GM21737 (cell line): ENCODE measurements at regions not wholly inside any gene's neighbourhood (a gene's known extent, or its start where the extent isn't known, plus 50 kb on each side); places are given as distances from the start of the nearest gene placed in this dataset.
"Not testable (repeated sequence)": the region's sequence is repeated elsewhere in the genome, so short reads cannot be mapped to it uniquely, and the experiment has no call there.

Experiments used
- ATAC-seq: cut with Tn5 transposase; IDR thresholded peaks from one replicate; pipeline ENCODE4 v1.9.1; 2021; ENCODE audit warnings: mild to moderate bottlenecking, moderate library complexity; ENCODE audit not compliant: unreplicated experiment

- ATAC-seq = no peak
Measured at GRCh38 chr2:36235882-36236281, 119.7 kb upstream of the CRIM1 start.

DNA sequence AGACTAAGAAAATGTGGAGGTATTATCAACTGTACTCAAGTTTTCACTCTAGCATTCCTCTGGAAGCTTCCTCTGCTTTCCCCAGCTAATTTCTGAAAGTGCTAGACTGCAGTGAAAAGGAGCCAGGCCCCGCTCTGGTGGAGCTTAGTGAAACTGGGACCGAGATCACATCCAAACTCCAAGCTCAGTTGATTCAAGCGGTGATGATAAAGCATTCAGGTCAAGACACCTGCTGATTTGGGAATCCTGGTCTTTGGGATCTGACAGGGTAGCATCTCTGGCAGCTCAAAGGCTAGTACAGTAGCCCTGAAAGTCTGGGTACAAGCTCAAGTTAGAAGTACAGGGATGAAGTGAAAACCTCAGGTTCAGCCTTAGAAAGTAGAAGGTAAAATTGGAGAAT, 120.2 kb upstream of the CRIM1 start:
- no peak for ATAC-seq

GRCh38 chr2:36223259-36223658, 132.3 kb upstream of the CRIM1 start:
- no peak for ATAC-seq

GRCh38 chr2:36222485-36222884, 133.1 kb upstream of the CRIM1 start:
- ATAC-seq = no peak

- ATAC-seq = no peak
Measured at GRCh38 chr2:36214691-36215090, 140.9 kb upstream of the CRIM1 start.

- ATAC-seq = no peak
Measured at GRCh38 chr2:36203366-36203765, 152.2 kb upstream of the CRIM1 start.

DNA sequence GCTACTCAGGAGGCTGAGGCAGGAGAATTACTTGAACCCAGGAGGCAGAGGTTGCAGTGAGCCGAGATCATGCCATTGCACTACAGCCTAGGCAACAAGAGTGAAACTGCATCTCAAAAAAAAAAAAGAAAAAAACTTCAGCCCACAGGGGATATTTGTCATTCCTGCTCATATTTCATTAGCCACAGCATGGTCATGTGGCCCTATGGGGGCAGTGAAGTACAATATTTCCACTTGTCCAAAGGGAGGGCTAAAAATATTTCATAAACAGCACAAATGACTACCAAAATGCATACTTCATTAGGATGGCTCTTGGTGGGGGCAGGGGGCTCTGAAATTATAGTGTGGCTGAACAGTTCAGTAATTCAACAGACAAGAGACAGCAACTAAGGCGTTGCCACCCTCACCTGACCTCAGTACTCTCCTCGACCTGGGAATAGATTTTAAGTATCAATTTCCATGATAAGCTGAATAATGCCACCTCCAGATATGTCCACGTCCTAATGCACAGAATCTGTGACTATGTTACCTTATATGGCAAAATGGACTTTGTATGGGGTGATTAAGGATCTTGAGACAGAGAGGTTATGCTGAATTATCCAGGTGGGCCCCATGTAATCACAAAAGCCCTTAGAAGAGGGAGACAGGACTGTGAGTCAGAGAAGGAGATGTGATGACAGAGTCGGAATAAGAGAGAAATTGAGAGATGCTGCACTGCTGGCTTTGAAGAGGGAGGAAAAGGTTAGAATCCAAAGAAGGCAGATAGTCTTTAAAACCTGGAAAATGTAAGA, 158.2 kb upstream of the CRIM1 start:
- no peak for ATAC-seq

DNA sequence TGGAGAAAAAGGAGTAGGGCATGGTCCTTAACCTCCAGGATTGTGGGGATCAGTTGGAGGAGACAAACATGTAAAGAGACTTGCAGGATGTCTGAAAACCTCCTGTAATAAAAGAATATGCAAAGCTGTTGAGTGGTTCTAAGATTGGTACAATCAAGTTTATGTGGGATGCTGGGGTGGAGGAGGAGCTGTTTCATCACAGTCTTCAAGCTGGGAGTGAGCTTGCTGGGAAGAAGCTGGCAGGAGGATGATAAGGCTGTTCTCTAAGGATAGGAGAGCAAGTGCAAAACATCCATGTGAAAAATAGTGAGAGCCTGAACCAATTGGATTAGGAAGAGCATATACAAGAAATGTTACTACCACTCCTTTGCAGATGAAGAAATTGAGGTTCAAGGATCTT, 161.9 kb upstream of the CRIM1 start:
- ATAC-seq = no peak

GRCh38 chr2:36192983-36193382, 162.6 kb upstream of the CRIM1 start:
- ATAC-seq = no peak

GRCh38 chr2:36190097-36190496, 165.5 kb upstream of the CRIM1 start:
- ATAC-seq = no peak

GRCh38 chr2:36185624-36186023, 170.0 kb upstream of the CRIM1 start:
- ATAC-seq = no peak

DNA sequence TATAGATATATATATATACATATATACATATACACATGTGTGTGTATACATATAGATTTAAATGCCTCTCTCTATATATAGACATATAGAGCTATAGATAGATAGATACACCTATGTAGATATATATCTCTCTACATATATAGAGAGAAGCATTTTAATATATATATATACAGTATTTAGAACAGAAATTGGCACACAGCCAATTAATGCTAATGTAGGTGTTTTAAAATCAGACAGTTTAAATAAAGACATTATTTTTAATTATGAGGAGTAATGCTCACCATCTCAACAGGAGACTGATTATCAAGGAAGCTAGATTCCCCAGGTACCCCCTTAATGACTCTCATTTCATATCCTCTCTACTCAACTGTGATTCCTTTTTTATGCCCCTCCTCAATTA, 170.7 kb upstream of the CRIM1 start:
- no peak for ATAC-seq

- ATAC-seq = not testable (repeated sequence)
Measured at GRCh38 chr2:36180789-36181482, 174.6 kb upstream of the CRIM1 start.

GRCh38 chr2:36180293-36180692, 175.3 kb upstream of the CRIM1 start:
- ATAC-seq = not testable (repeated sequence)

GRCh38 chr2:36179668-36180269, 175.8 kb upstream of the CRIM1 start:
- ATAC-seq = not testable (repeated sequence)

DNA sequence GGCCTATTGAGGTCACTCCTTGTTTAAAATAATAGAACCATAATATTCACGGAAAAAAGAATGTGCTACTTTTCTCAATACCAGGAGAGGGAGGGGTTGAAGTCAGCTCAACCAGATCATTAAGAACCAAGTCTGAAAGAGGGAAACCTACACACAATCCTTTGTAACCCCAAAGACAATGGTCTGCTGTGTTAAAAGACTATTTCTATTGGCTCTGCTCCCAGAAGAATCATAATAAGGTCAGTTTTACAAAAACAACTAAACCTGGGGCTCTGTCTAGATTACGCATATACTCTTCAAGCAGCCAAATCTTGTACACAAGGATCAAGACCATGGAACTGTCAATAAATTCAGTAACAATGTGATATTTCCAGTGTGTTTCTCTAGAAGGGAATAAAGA, 177.2 kb upstream of the CRIM1 start:
- ATAC-seq = no peak

DNA sequence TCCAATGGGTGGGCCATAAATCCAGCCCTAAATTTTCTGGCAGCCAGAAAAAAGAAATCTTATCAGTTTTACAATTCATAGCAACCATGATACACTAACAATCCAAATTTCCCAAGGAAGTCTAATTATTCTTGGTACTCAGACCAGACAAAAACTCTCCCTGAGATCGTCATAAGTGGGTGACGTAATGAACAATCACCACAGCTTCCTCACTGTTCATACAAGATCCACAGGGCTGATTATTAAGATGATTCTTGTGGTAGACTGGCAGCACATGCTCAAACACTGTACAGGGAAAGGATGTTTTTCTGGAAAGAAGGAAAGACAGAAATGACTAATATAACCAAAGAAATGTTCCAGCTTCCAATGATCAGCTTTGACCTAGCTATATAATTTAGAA, 178.3 kb upstream of the CRIM1 start:
- no peak for ATAC-seq

GRCh38 chr2:36174920-36175319, 180.7 kb upstream of the CRIM1 start:
- no peak for ATAC-seq

GRCh38 chr2:36173760-36174404, 181.7 kb upstream of the CRIM1 start:
- no peak for ATAC-seq

DNA sequence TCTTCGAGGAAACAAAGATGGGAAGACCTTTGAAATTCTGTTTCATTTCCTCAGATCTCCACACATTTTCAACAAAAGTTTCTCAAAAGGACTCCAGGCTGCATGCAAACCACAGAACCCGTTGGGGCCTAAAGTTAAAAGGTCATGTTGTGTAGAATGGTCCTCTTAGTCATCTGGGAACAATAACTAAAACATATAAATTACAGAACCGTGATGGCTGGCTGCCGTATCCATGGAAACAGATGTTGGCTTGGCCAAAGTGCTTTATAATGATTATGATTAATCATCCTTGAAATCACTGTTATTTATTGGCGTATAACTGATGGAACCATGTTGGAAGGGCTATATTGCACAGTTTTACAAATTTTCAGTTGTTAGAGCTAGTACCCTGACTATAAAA, 182.8 kb upstream of the CRIM1 start:
- ATAC-seq = no peak

GRCh38 chr2:36170805-36171204, 184.8 kb upstream of the CRIM1 start:
- ATAC-seq = no peak

- no peak for ATAC-seq
Measured at GRCh38 chr2:36169843-36170242, 185.7 kb upstream of the CRIM1 start.
